CD14-positive monocyte (primary cell): ENCODE measurements at regions not wholly inside any gene's neighbourhood (a gene's known extent, or its start where the extent isn't known, plus 50 kb on each side); places are given as distances from the start of the nearest gene placed in this dataset.

ENCODE experiments used
- DNase-seq, 3 donors: peaks; one replicate each; pipeline ENCODE4 v3.0.0-alpha.2; 2011 to 2022
- H2AFZ ChIP-seq: 2 replicates; pipeline ENCODE4 v1.6.0; 2012; ENCODE audit warnings: mild to moderate bottlenecking, low read depth, low read length, inconsistent platforms; ENCODE audit not compliant: insufficient read depth, poor library complexity, severe bottlenecking
- H3K27ac ChIP-seq, 2 donors: 1 replicate in 1 of 2; 2 replicates in 1 of 2; pipeline ENCODE4 v1.5.1; 2012 to 2013; ENCODE audit warnings: low read length in 2 of 2, control low read depth in 1 of 2, inconsistent platforms in 1 of 2, low read depth in 1 of 2, mild to moderate bottlenecking in 1 of 2
- H3K27me3 ChIP-seq, 2 donors: one replicate each; pipeline versions ENCODE4 v1.6.0 to v1.6.1; 2011 to 2013; ENCODE audit warnings: low read length in 2 of 2; ENCODE audit not compliant: control insufficient read depth in 2 of 2, insufficient read depth in 2 of 2
- H3K36me3 ChIP-seq, 2 donors: replicated peaks in 1 of 2; 1 replicate in 1 of 2; 2 replicates in 1 of 2; pipeline versions ENCODE4 v1.5.1 to v1.6.1; 2012 to 2013; ENCODE audit warnings: low read length in 2 of 2, control low read depth in 1 of 2, inconsistent platforms in 1 of 2, mild to moderate bottlenecking in 1 of 2; ENCODE audit not compliant: insufficient read depth in 2 of 2, control insufficient read depth in 1 of 2
- H3K4me1 ChIP-seq, 2 donors: 1 replicate in 1 of 2; 2 replicates in 1 of 2; pipeline versions ENCODE4 v1.5.1 to v1.6.1; 2012 to 2013; ENCODE audit warnings: low read length in 2 of 2, control low read depth in 1 of 2, inconsistent platforms in 1 of 2, mild to moderate bottlenecking in 1 of 2, moderate library complexity in 1 of 2; ENCODE audit not compliant: insufficient read depth in 2 of 2, control insufficient read depth in 1 of 2
- H3K4me2 ChIP-seq: replicated peaks from 2 replicates; pipeline ENCODE3; 2012; ENCODE audit warnings: low read length, moderate library complexity, mild to moderate bottlenecking; ENCODE audit not compliant: poor library complexity, severe bottlenecking; ENCODE audit errors: extremely low read depth
- H3K4me3 ChIP-seq, 3 experiments: fragments of 200-600 bp in 1 of 3; sonication (generic) in 1 of 3; replicated peaks in 1 of 3; 1 replicate in 2 of 3; 2 replicates in 1 of 3; pipeline ENCODE4 v1.5.1; 2011 to 2013; ENCODE audit warnings: low read length in 3 of 3, mild to moderate bottlenecking in 3 of 3, control low read depth in 2 of 3, low read depth in 2 of 3, inconsistent platforms in 1 of 3, moderate library complexity in 1 of 3
- H3K79me2 ChIP-seq: 2 replicates; pipeline ENCODE4 v1.6.0; 2012; ENCODE audit warnings: mild to moderate bottlenecking, control low read depth, inconsistent platforms, low read length, moderate library complexity; ENCODE audit not compliant: insufficient read depth
- H3K9ac ChIP-seq: 2 replicates; pipeline ENCODE4 v1.6.0; 2017; ENCODE audit warnings: low read length, mild to moderate bottlenecking; ENCODE audit not compliant: insufficient read depth, poor library complexity, severe bottlenecking
- H3K9me3 ChIP-seq, 2 donors: replicated peaks in 1 of 2; 1 replicate in 1 of 2; 2 replicates in 1 of 2; pipeline versions ENCODE4 v1.5.1 to v1.6.1; 2012 to 2013; ENCODE audit warnings: low read length in 2 of 2, control low read depth in 1 of 2; ENCODE audit not compliant: control insufficient read depth in 1 of 2, insufficient read depth in 1 of 2
- H4K20me1 ChIP-seq: 2 replicates; pipeline ENCODE4 v1.6.0; 2012; ENCODE audit warnings: mild to moderate bottlenecking, low read length, control low read depth, moderate library complexity; ENCODE audit not compliant: insufficient read depth
- H3K27ac Mint-ChIP-seq, 7 donors: one replicate each; pipeline ENCODE4 v1.8.0; 2020; ENCODE audit warnings: mild to moderate bottlenecking in 7 of 7, mixed read lengths in 7 of 7, moderate library complexity in 6 of 7, inconsistent platforms in 2 of 7
- H3K27me3 Mint-ChIP-seq, 3 donors: one replicate each; pipeline ENCODE4 v1.8.0; 2021 to 2022; ENCODE audit warnings: low read depth in 3 of 3, mild to moderate bottlenecking in 3 of 3, mixed read lengths in 3 of 3, moderate library complexity in 3 of 3, inconsistent platforms in 1 of 3
- H3K36me3 Mint-ChIP-seq, 2 donors: one replicate each; pipeline ENCODE4 v1.8.0; 2020; ENCODE audit warnings: mixed read lengths in 2 of 2, inconsistent platforms in 1 of 2, mild to moderate bottlenecking in 1 of 2
- H3K4me1 Mint-ChIP-seq: one replicate; pipeline ENCODE4 v1.8.0; 2020; ENCODE audit warnings: mild to moderate bottlenecking, mixed read lengths
- H3K4me3 Mint-ChIP-seq, 2 donors: one replicate each; pipeline ENCODE4 v1.8.0; 2020; ENCODE audit warnings: mild to moderate bottlenecking in 2 of 2, mixed read lengths in 2 of 2, moderate library complexity in 1 of 2
- H3K9me3 Mint-ChIP-seq, 7 donors: one replicate each; pipeline ENCODE4 v1.8.0; 2020 to 2022; ENCODE audit warnings: mixed read lengths in 7 of 7, mild to moderate bottlenecking in 6 of 7, moderate library complexity in 6 of 7, inconsistent platforms in 2 of 7
- WGBS: methylation state at CpG from one replicate; pipeline ENCODE4 v1.1.5; 2013; ENCODE audit warnings: missing lambda C conversion rate; ENCODE audit not compliant: insufficient coverage; 5-methylcytosine and 5-hydroxymethylcytosine counted together
- intact Hi-C, 2 donors: fragments of 100-400 bp; cut with micrococcal nuclease; formaldehyde crosslinking; loops; one replicate each; pipeline versions ENCODE4 v1.15.0 to v1.15.1; 2023
- TF ChIP-seq, protein P1 (sequence below): fragments of 200-600 bp; IDR thresholded peaks from one replicate; pipeline ENCODE4 v1.8.0; 2022; ENCODE audit warnings: antibody characterized with exemption, mild to moderate bottlenecking

DNA sequence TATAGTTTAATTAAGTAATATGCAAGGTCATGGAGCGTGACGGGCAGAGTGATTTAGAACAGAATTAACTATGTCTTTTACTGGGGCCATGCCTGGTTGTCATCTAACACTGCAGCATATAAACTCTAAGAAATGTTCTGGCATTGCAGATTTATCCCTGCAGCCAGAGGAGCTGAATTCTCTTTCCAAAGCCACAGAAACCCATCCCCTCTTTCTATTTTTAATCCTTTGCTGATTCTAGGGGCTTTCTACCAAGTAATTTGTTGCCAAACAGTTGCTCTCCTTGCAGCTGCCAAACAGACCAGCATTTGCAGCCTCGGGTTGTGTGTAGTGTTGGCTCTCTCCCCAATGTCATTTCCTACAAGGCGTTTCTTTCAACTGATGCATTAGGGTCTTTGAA is 243.2 kb upstream of the MON1B start:
- Mint-ChIP-seq H3K36me3 (no peaks in the 10 kb centered on the region), H3K4me3 (no peak overlapping the region), H3K9me3 (peaks cover 0 to 13% (median 5%) of the 10 kb centered on the region in 7 donors), H3K27ac (no peak overlapping the region), H3K27me3 (no peaks in the 10 kb centered on the region), H3K4me1 (no peaks in the 10 kb centered on the region)
- Histone ChIP-seq H3K36me3 (no peaks in the 10 kb centered on the region), H3K27ac (no peak overlapping the region), H3K4me3 (no peak overlapping the region), H3K9me3 (peaks cover 0 to 9% of the 10 kb centered on the region in 2 donors), H2AFZ (no peak overlapping the region), H3K4me1 (no peaks in the 10 kb centered on the region), H3K9ac (no peak overlapping the region), H3K79me2 (no peaks in the 10 kb centered on the region), H3K4me2 (no peak overlapping the region), H3K27me3 (no peaks in the 10 kb centered on the region), H4K20me1 (no peaks in the 10 kb centered on the region)
- no CpG with 5 or more reads among the region's 4 CpGs for WGBS
- intact Hi-C loops = no loop called here
- DNase-seq = no peak
- TF ChIP-seq, protein P1, sequence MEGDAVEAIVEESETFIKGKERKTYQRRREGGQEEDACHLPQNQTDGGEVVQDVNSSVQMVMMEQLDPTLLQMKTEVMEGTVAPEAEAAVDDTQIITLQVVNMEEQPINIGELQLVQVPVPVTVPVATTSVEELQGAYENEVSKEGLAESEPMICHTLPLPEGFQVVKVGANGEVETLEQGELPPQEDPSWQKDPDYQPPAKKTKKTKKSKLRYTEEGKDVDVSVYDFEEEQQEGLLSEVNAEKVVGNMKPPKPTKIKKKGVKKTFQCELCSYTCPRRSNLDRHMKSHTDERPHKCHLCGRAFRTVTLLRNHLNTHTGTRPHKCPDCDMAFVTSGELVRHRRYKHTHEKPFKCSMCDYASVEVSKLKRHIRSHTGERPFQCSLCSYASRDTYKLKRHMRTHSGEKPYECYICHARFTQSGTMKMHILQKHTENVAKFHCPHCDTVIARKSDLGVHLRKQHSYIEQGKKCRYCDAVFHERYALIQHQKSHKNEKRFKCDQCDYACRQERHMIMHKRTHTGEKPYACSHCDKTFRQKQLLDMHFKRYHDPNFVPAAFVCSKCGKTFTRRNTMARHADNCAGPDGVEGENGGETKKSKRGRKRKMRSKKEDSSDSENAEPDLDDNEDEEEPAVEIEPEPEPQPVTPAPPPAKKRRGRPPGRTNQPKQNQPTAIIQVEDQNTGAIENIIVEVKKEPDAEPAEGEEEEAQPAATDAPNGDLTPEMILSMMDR = no peak

DNA sequence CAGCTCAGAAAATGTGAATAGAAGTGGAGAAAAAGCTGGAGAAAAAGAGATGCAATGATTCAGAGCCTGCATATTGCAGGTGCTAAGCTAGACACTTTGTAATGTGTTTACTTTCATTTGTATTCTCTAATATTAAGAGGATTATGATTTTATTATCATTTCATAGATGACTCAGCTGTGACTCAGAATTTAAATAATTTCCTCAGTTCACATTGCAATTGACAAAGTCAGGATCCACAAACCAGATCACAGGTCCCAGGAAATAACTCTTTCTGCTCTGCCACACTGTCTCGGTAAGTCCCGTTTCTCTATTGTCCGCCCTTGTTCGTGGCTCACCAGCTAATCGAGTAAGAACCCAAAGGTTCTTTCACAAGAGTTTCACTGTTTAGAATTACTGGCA is 235.4 kb upstream of the MON1B start:
- Mint-ChIP-seq H3K4me1 (no peaks in the 10 kb centered on the region), H3K27me3 (no peaks in the 10 kb centered on the region), H3K27ac (no peak overlapping the region), H3K4me3 (no peak overlapping the region), H3K36me3 (no peaks in the 10 kb centered on the region), H3K9me3 (peaks cover 2 to 12% (median 6%) of the 10 kb centered on the region in 7 donors)
- intact Hi-C loops = no loop called here
- Histone ChIP-seq H3K79me2 (no peaks in the 10 kb centered on the region), H3K4me2 (no peak overlapping the region), H3K36me3 (no peaks in the 10 kb centered on the region), H3K27me3 (no peaks in the 10 kb centered on the region), H3K4me3 (no peak overlapping the region), H3K4me1 (no peaks in the 10 kb centered on the region), H3K9ac (no peak overlapping the region), H3K9me3 (peaks cover 0 to 7% of the 10 kb centered on the region in 2 donors), H4K20me1 (no peaks in the 10 kb centered on the region), H2AFZ (no peak overlapping the region), H3K27ac (no peak overlapping the region)
- TF ChIP-seq, protein P1 = no peak
- no peak for DNase-seq
- 98% methylated on average over 5 of the region's 5 CpGs for WGBS
